ENCODE measurements at regions not wholly inside any gene's neighbourhood (a gene's known extent, or its start where the extent isn't known, plus 50 kb on each side); places are given as distances from the start of the nearest gene placed in this dataset.

DNA sequence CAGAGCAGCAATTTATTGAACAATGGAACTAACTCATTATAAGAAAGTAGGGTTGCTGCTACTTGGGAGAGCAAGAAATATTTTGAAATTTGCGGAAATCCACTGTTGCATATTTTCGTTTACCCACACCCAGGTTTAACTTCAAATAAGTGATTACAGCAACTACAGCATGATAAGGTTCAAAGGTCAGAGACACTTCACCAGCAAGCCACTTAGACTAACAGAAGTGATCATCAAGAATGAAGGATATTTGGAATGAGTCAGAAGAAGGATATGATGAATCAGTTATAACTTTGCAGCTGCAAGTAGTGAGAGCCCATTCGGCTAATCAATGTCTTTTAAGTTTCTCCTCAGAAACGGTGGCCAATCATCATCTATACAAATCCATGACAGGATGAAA is 199.3 kb downstream of the TMA16 start (continued):
- no peak for TF ChIP-seq GRHL2 (CRISPR knock-in tag; IDR thresholded peaks at IDR 0.05; ENCODE audit: insufficient replicate concordance, severe bottlenecking)
- TF ChIP-seq, protein P1, sequence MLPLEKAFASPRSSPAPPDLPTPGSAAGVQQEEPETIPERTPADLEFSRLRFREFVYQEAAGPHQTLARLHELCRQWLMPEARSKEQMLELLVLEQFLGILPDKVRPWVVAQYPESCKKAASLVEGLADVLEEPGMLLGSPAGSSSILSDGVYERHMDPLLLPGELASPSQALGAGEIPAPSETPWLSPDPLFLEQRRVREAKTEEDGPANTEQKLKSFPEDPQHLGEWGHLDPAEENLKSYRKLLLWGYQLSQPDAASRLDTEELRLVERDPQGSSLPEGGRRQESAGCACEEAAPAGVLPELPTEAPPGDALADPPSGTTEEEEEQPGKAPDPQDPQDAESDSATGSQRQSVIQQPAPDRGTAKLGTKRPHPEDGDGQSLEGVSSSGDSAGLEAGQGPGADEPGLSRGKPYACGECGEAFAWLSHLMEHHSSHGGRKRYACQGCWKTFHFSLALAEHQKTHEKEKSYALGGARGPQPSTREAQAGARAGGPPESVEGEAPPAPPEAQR (CRISPR knock-in tag; IDR thresholded peaks at IDR 0.05) = no peak
- TF ChIP-seq, protein P2, sequence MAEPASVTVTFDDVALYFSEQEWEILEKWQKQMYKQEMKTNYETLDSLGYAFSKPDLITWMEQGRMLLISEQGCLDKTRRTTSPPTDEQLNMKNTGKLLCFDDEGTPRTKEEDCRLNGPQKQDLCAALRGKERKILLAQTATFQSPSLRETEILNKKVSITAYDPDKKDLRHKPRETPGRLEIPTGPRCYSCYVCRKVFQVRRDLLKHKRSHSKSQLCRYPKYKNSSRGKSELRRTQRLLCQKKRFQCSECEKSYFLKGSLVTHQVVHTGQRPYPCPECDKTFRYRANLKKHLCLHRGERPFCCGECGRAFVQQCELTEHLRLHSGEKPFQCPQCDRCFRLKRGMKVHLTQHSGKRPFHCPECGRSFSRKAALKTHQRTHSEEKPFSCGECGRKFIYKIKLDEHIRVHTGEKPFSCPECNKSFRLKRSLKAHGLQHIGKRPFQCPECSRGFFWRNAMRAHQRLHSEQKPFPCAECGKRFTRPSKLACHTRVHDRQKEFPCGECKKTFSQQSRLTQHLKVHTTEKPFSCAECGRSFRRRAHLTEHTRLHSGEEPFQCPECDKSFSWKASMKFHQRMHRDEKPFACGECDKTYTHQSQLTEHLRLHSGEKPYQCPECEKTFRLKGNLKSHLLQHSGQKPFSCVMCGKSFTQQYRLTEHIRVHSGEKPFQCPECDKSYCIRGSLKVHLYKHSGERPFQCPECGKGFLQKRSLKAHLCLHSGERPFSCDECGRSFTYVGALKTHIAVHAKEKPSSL (CRISPR knock-in tag; conservative IDR thresholded peaks at IDR 0.05) = no peak
- TF ChIP-seq AFF4 (CRISPR knock-in tag; IDR thresholded peaks at IDR 0.05; ENCODE audit: borderline replicate concordance) = no peak
- no peak for TF ChIP-seq SOX15 (CRISPR knock-in tag; IDR thresholded peaks at IDR 0.05)
- no peak for TF ChIP-seq NR2C2 (CRISPR knock-in tag; IDR thresholded peaks at IDR 0.05)

DNA sequence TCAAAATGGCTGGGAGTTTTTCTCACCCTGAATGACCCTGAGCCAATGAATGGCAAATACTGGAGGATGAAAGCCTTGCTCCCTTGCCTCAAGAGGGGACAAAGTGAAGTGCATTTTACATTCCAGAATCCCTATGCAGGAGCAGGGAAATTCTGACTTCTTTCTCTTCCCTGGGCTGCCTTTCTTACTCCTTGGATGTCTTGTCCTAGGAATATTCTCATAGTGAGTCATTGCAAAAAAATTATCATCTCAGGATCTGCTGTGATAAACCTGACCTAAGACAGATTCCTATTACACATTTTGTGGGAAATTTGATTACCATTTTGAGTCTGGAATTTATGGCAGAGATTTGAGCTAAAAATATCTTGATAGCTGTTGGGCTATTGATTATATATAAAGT is 199.9 kb downstream of the TMA16 start:
- Mint-ChIP-seq H3K4me3 (no peak overlapping the region), H3K4me1 (no peaks in the 10 kb centered on the region), H3K9me3 (peaks cover 14% of the 10 kb centered on the region), H3K27me3 (ENCODE audit: low read depth) (no peaks in the 10 kb centered on the region), H3K27ac (no peak overlapping the region), H3K36me3 (no peaks in the 10 kb centered on the region; the same call in none of the 2 replicates)
- no peak for DNase-seq (ENCODE audit: low spot score)
- ChIA-PET CTCF (interaction anchor here (1.0 kb wide), 1 partner anchor 13 kb away, joined by 3 read pairs; no protein-coding TSS in a partner anchor), POLR2A (interaction anchor here (0.6 kb wide), 1 partner anchor 16 kb away, joined by 3 read pairs; no protein-coding TSS in a partner anchor)
- TF ChIP-seq CREM (CRISPR knock-in tag; IDR thresholded peaks at IDR 0.05) (no peak), ZNF263 (CRISPR knock-in tag; IDR thresholded peaks at IDR 0.05; ENCODE audit: low read depth) (no peak), ETV6 (CRISPR knock-in tag; IDR thresholded peaks at IDR 0.05) (no peak), EMX1 (CRISPR knock-in tag; IDR thresholded peaks at IDR 0.05) (no peak), AR (CRISPR knock-in tag; IDR thresholded peaks at IDR 0.05) (no peak)
- peak; percentile 48; the same call in 1 of the 2 replicates for ATAC-seq

GRCh38 chr4:163697121-163697520 is 202.6 kb downstream of the TMA16 start:
- Mint-ChIP-seq H3K4me3 (no peak overlapping the region), H3K4me1 (no peaks in the 10 kb centered on the region), H3K9me3 (peaks cover 14% of the 10 kb centered on the region), H3K36me3 (no peaks in the 10 kb centered on the region; the same call in none of the 2 replicates), H3K27me3 (ENCODE audit: low read depth) (no peaks in the 10 kb centered on the region), H3K27ac (no peak overlapping the region)
- CTCF ChIA-PET = no interaction called here
- ATAC-seq (no peak), DNase-seq (ENCODE audit: low spot score) (no peak)
- POLR2A ChIA-PET = no interaction called here
- no peak for TF ChIP-seq MXD4 (CRISPR knock-in tag; IDR thresholded peaks at IDR 0.05; ENCODE audit: borderline replicate concordance)
- TF ChIP-seq STAT6 (CRISPR knock-in tag; conservative IDR thresholded peaks at IDR 0.05; ENCODE audit: low read depth) = no peak
- TF ChIP-seq, protein P3, sequence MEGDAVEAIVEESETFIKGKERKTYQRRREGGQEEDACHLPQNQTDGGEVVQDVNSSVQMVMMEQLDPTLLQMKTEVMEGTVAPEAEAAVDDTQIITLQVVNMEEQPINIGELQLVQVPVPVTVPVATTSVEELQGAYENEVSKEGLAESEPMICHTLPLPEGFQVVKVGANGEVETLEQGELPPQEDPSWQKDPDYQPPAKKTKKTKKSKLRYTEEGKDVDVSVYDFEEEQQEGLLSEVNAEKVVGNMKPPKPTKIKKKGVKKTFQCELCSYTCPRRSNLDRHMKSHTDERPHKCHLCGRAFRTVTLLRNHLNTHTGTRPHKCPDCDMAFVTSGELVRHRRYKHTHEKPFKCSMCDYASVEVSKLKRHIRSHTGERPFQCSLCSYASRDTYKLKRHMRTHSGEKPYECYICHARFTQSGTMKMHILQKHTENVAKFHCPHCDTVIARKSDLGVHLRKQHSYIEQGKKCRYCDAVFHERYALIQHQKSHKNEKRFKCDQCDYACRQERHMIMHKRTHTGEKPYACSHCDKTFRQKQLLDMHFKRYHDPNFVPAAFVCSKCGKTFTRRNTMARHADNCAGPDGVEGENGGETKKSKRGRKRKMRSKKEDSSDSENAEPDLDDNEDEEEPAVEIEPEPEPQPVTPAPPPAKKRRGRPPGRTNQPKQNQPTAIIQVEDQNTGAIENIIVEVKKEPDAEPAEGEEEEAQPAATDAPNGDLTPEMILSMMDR (IDR thresholded peaks at IDR 0.05) = no peak
- TF ChIP-seq ATF6 (CRISPR knock-in tag; IDR thresholded peaks at IDR 0.05) = no peak
- TF ChIP-seq GRHL2 (CRISPR knock-in tag; IDR thresholded peaks at IDR 0.05; ENCODE audit: insufficient replicate concordance, severe bottlenecking) = no peak

Measured in WTC11 (cell line).